Heart right ventricle (tissue), 16 donors: ENCODE measurements at regions not wholly inside any gene's neighbourhood (a gene's known extent, or its start where the extent isn't known, plus 50 kb on each side); places are given as distances from the start of the nearest gene placed in this dataset.

Source experiments
- ATAC-seq, 8 donors: fragments of 200-7000 bp; cut with Tn5 transposase; one replicate each; pipeline ENCODE4 v1.9.1; 2020; ENCODE audit warnings: mild to moderate bottlenecking in 8 of 8, moderate library complexity in 8 of 8, moderate number of reproducible peaks in 1 of 8
- DNase-seq, 2 donors: peaks; one replicate each; pipeline ENCODE4 v3.0.0-alpha.2; 2020
- H3K27ac ChIP-seq, 10 donors: fragments of 200-600 bp; sonication (generic) in 2 of 10; one replicate each; pipeline versions ENCODE4 v1.5.0 to v1.8.0; 2020 to 2022; ENCODE audit warnings: mild to moderate bottlenecking in 3 of 10
- H3K27me3 ChIP-seq, 7 donors: fragments of 200-600 bp; one replicate each; pipeline ENCODE4 v1.8.0; 2021 to 2022; ENCODE audit warnings: mild to moderate bottlenecking in 2 of 7
- H3K36me3 ChIP-seq, 9 donors: fragments of 200-600 bp; sonication (generic) in 1 of 9; one replicate each; pipeline versions ENCODE4 v1.5.0 to v1.8.0; 2020 to 2022; ENCODE audit warnings: mild to moderate bottlenecking in 2 of 9
- H3K4me1 ChIP-seq, 9 donors: fragments of 200-600 bp; sonication (generic) in 1 of 9; one replicate each; pipeline versions ENCODE4 v1.5.0 to v1.8.0; 2020 to 2022; ENCODE audit warnings: mild to moderate bottlenecking in 4 of 9
- H3K4me3 ChIP-seq, 10 donors: fragments of 200-600 bp; sonication (generic) in 2 of 10; one replicate each; pipeline versions ENCODE4 v1.5.0 to v1.8.0; 2020 to 2022; ENCODE audit warnings: mild to moderate bottlenecking in 7 of 10, moderate library complexity in 2 of 10
- H3K9me3 ChIP-seq, 11 donors: fragments of 200-600 bp in 10 of 11; sonication (generic) in 2 of 11; one replicate each; pipeline versions ENCODE4 v1.5.0 to v1.8.0; 2013 to 2022; ENCODE audit warnings: mild to moderate bottlenecking in 2 of 11, control low read depth in 1 of 11, moderate library complexity in 1 of 11
- CTCF ChIP-seq, 9 donors: fragments of 200-600 bp; sonication (generic) in 2 of 9; IDR thresholded peaks; one replicate each; pipeline versions ENCODE4 v1.5.0 to v1.8.0; 2021 to 2022; ENCODE audit warnings: antibody characterized with exemption in 9 of 9, mild to moderate bottlenecking in 5 of 9, moderate library complexity in 1 of 9
- WGBS, 2 donors: extraction: QIAGEN DNeasy Blood & Tissue Kit; methylation state at CpG; one replicate each; pipeline ENCODE4 v1.1.7; 2013; ENCODE audit warnings: inconsistent platforms in 1 of 2; 5-methylcytosine and 5-hydroxymethylcytosine counted together
- intact Hi-C, 10 donors: fragments of 100-400 bp; cut with DNase I; formaldehyde crosslinking; loops; one replicate each; pipeline versions ENCODE4 v1.11.1 to v1.14.2; 2022
- donor health status: Arrhythmogenic right ventricular cardiomyopathy.
- donor health status: ischemic (EF 13 %, LVEDD 7.1; RV severe dilation, severe dysfunction).
- donor health status: healthy with polysubstance abuse.
- donor health status: DM: no; HTN: yes; CAD: no.
- donor health status: DM: no; HTN: no; CAD: no.
- donor health status: ischemic (EF 25% LVEDD 6.9; RV normal size, moderate dysfunction).
- donor health status: ischemic (EF 25% LVEDD 5.7; RV mildly dilated, moderate dysfunction).
- donor health status: healthy.
- donor health status: DM: yes; HTN: yes; CAD: no.
- donor health status: Ischemic cardiomyopathy.
- donor health status: ischemic (EF 35%, LVEDD 5.7; RV mildly dilated, moderate dysfunction).
- donor health status: nonischemic (EF 11% LVEDD 7.7; RV severe dilation, severe dysfunction).
- donor health status: DM: yes; HTN: yes; CAD: no.
- donor health status: PGD.
- donor health status: ischemic (EF 29% LVEDD 5.4; RV normal size, mild dysfunction).
- donor health status: nonischemic (EF 23%, LVEDD 6.1; RV moderate dilation, normal function).

DNA sequence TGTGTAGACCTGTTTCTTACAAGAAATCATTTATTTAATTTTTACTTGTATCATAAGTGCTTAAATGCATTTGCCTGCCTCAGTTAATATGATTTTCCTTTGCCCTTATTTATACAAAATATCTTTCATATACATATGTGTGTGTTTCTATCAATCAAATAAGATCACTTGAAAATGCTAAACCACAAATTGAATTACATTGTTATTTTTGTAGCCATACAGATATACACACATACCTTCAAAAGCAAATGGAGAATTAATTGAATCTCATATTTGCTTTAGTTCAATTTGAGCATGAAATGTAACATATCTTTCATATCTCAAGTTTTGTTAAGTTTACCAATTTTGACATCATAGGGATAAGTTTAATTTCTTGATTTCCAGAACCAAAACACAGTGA is 755.8 kb upstream of the PIK3C3 start:
- no peak for TF ChIP-seq CTCF (IDR thresholded peaks at IDR 0.05)
- intact Hi-C loops: loop anchor here in 1 of 10 donors (10.0 kb wide), 1 partner anchor 56 kb away; no protein-coding TSS in a partner anchor
- H3K27ac ChIP-seq: no peak overlapping the region
- no peak overlapping the region for H3K4me3 ChIP-seq
- DNase-seq (no peak), ATAC-seq (no peak)
- peaks cover 0 to 18% (median 5%) of the 10 kb centered on the region in 11 donors for H3K9me3 ChIP-seq
- no peaks in the 10 kb centered on the region for H3K4me1 ChIP-seq
- H3K36me3 ChIP-seq: no peaks in the 10 kb centered on the region
- no peaks in the 10 kb centered on the region for H3K27me3 ChIP-seq

DNA sequence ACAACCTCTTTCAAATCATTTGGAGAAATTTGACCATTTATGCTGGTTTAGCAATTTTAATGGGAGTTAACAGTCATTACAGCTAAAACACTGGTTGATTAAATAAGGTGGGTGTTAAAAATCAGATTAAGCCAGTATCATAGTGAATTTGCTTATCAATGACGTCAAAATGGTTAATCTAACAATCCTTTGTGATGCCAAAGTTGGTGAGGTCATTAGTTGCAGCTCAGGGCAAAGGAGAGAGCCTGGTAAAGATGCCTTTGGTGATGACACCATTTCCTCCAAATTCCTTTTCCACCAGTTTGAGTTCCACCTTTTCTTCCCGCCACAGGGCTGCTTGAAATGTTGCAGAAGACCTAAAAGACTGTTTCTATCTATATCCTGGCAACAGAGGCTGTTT is 757.1 kb upstream of the PIK3C3 start:
- peaks cover 0 to 26% (median 5%) of the 10 kb centered on the region in 11 donors for H3K9me3 ChIP-seq
- DNase-seq: no peak
- intact Hi-C loops: loop anchor here in 1 of 10 donors (10.0 kb wide), 1 partner anchor 57 kb away; no protein-coding TSS in a partner anchor
- no peaks in the 10 kb centered on the region for H3K36me3 ChIP-seq
- no peaks in the 10 kb centered on the region for H3K4me1 ChIP-seq
- TF ChIP-seq CTCF (IDR thresholded peaks at IDR 0.05): no peak
- no peak for ATAC-seq
- H3K27ac ChIP-seq: no peak overlapping the region
- H3K27me3 ChIP-seq: no peaks in the 10 kb centered on the region
- no peak overlapping the region for H3K4me3 ChIP-seq
- WGBS, 2 donors: 82 to 83% methylated on average over 2 of the region's 2 CpGs

GRCh38 chr18:41170346-41170745 is 784.7 kb upstream of the PIK3C3 start:
- no peak overlapping the region for H3K4me3 ChIP-seq
- intact Hi-C loops: no loop called here
- 64 to 72% methylated on average over 5 of the region's 5 CpGs for WGBS, 2 donors
- DNase-seq: no peak
- no peak overlapping the region for H3K27ac ChIP-seq
- ATAC-seq: no peak
- H3K36me3 ChIP-seq: no peaks in the 10 kb centered on the region
- TF ChIP-seq CTCF (IDR thresholded peaks at IDR 0.05): no peak
- H3K27me3 ChIP-seq: no peaks in the 10 kb centered on the region
- H3K4me1 ChIP-seq: no peaks in the 10 kb centered on the region
- H3K9me3 ChIP-seq: no peaks in the 10 kb centered on the region

DNA sequence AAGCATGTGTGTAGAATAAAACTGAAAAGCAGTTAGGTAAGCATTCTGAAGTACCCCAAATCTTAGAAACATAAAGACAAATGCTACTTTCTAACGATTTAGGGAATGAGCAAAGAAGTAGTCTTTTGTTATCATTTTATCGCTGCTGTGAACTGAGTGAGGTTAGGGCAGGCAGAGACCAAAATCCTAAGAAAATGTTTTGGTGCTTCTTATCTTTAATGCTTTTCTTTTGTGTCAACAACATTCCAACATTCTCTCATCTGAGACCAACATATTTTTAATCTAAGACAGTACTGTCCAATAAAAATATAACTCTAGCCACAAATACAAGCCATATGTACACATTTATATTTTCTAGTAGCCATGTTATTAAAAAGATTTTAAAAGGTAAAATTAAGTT is 789.4 kb upstream of the PIK3C3 start:
- 57 to 69% methylated on average over 2 of the region's 2 CpGs for WGBS, 2 donors
- no peak overlapping the region for H3K4me3 ChIP-seq
- no peaks in the 10 kb centered on the region for H3K4me1 ChIP-seq
- no peaks in the 10 kb centered on the region for H3K27me3 ChIP-seq
- H3K36me3 ChIP-seq: no peaks in the 10 kb centered on the region
- H3K9me3 ChIP-seq: no peaks in the 10 kb centered on the region
- no peak for DNase-seq
- no peak overlapping the region for H3K27ac ChIP-seq
- ATAC-seq: no peak
- intact Hi-C loops: no loop called here
- TF ChIP-seq CTCF (IDR thresholded peaks at IDR 0.05): no peak

GRCh38 chr18:41162781-41163180 is 792.3 kb upstream of the PIK3C3 start:
- no peaks in the 10 kb centered on the region for H3K27me3 ChIP-seq
- no peak overlapping the region for H3K4me3 ChIP-seq
- intact Hi-C loops: no loop called here
- no peak for DNase-seq
- no peak for TF ChIP-seq CTCF (IDR thresholded peaks at IDR 0.05)
- no peaks in the 10 kb centered on the region for H3K36me3 ChIP-seq
- ATAC-seq: no peak
- H3K4me1 ChIP-seq: no peaks in the 10 kb centered on the region
- no peak overlapping the region for H3K27ac ChIP-seq
- 72 to 75% methylated on average over 4 of the region's 4 CpGs for WGBS, 2 donors
- H3K9me3 ChIP-seq: no peaks in the 10 kb centered on the region
